Neural progenitor cell (in vitro differentiated cells): ENCODE measurements at regions not wholly inside any gene's neighbourhood (a gene's known extent, or its start where the extent isn't known, plus 50 kb on each side); places are given as distances from the start of the nearest gene placed in this dataset.

ENCODE experiments used
- EZH2 ChIP-seq: fragments of 200-600 bp; sonication (generic); IDR thresholded peaks from 2 replicates; pipeline ENCODE4 v1.6.1; 2017; ENCODE audit warnings: antibody characterized with exemption, mild to moderate bottlenecking, moderate library complexity
- TF ChIP-seq, protein P1 (sequence below): fragments of 200-600 bp; sonication (generic); IDR thresholded peaks from 2 replicates; pipeline ENCODE4 v1.5.1; 2017; ENCODE audit warnings: antibody characterized with exemption, mild to moderate bottlenecking

DNA sequence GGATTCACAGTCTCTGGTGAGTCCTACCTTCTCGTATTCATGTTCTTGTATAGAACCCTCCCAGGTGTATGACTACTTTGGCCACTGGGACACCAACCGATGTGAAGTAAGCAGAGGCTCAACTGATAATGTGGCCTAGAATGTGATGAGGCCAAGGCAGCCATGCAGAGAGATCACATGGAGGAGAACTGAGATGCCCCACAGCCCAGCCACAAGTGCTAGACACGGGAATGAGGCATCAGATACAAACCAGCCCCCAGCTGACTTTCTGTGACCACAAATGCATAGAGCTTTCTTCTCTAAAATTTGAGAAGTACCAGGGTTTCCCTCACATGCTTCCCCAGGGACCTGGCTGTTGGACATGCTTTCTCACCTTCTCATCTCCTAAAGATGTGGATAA, 375.7 kb downstream of the CCSER2 start:
- TF ChIP-seq, protein P1, sequence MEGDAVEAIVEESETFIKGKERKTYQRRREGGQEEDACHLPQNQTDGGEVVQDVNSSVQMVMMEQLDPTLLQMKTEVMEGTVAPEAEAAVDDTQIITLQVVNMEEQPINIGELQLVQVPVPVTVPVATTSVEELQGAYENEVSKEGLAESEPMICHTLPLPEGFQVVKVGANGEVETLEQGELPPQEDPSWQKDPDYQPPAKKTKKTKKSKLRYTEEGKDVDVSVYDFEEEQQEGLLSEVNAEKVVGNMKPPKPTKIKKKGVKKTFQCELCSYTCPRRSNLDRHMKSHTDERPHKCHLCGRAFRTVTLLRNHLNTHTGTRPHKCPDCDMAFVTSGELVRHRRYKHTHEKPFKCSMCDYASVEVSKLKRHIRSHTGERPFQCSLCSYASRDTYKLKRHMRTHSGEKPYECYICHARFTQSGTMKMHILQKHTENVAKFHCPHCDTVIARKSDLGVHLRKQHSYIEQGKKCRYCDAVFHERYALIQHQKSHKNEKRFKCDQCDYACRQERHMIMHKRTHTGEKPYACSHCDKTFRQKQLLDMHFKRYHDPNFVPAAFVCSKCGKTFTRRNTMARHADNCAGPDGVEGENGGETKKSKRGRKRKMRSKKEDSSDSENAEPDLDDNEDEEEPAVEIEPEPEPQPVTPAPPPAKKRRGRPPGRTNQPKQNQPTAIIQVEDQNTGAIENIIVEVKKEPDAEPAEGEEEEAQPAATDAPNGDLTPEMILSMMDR: no peak
- TF ChIP-seq EZH2: no peak
